ENCODE measurements at regions not wholly inside any gene's neighbourhood (a gene's known extent, or its start where the extent isn't known, plus 50 kb on each side); places are given as distances from the start of the nearest gene placed in this dataset.

GRCh38 chr5:130287438-130287837 lies 383.2 kb downstream of the CHSY3 start:
- Mint-ChIP-seq H3K36me3 (no peaks in the 10 kb centered on the region), H3K9me3 (no peaks in the 10 kb centered on the region), H3K4me3 (no peak overlapping the region), H3K4me1 (ENCODE audit: low read depth) (no peaks in the 10 kb centered on the region), H3K27me3 (no peaks in the 10 kb centered on the region), H3K27ac (no peak overlapping the region)
- CTCF ChIA-PET = no interaction called here
- no peak for DNase-seq
- intact Hi-C loops (cut with micrococcal nuclease) = no loop called here
- POLR2A ChIA-PET = no interaction called here

GRCh38 chr5:130286971-130287370 lies 382.7 kb downstream of the CHSY3 start:
- CTCF ChIA-PET = no interaction called here
- H3K36me3 Mint-ChIP-seq = no peaks in the 10 kb centered on the region
- H3K4me1 Mint-ChIP-seq (ENCODE audit: low read depth) = no peaks in the 10 kb centered on the region
- H3K4me3 Mint-ChIP-seq = no peak overlapping the region
- POLR2A ChIA-PET = no interaction called here
- no peaks in the 10 kb centered on the region for H3K27me3 Mint-ChIP-seq
- no peak for DNase-seq
- no peaks in the 10 kb centered on the region for H3K9me3 Mint-ChIP-seq
- intact Hi-C loops (cut with micrococcal nuclease) = no loop called here
- no peak overlapping the region for H3K27ac Mint-ChIP-seq

- intact Hi-C loops (cut with micrococcal nuclease) = no loop called here
- H3K4me3 Mint-ChIP-seq = no peak overlapping the region
- H3K4me1 Mint-ChIP-seq (ENCODE audit: low read depth) = no peaks in the 10 kb centered on the region
- no peaks in the 10 kb centered on the region for H3K27me3 Mint-ChIP-seq
- no peak for DNase-seq
- no peaks in the 10 kb centered on the region for H3K36me3 Mint-ChIP-seq
- POLR2A ChIA-PET = no interaction called here
- H3K9me3 Mint-ChIP-seq = no peaks in the 10 kb centered on the region
- no peak overlapping the region for H3K27ac Mint-ChIP-seq
- CTCF ChIA-PET = no interaction called here
These were observed 377.8 kb downstream of the CHSY3 start for GRCh38 chr5:130282049-130282448.

GRCh38 chr5:130280528-130281217 lies 376.4 kb downstream of the CHSY3 start:
- POLR2A ChIA-PET = no interaction called here
- no peaks in the 10 kb centered on the region for H3K9me3 Mint-ChIP-seq

GRCh38 chr5:130279386-130279785 lies 375.1 kb downstream of the CHSY3 start:
- H3K36me3 Mint-ChIP-seq = no peaks in the 10 kb centered on the region
- H3K27me3 Mint-ChIP-seq = no peaks in the 10 kb centered on the region
- H3K9me3 Mint-ChIP-seq = no peaks in the 10 kb centered on the region
- no peak overlapping the region for H3K4me3 Mint-ChIP-seq
- ChIA-PET CTCF (no interaction called here), POLR2A (no interaction called here)
- no peaks in the 10 kb centered on the region for H3K4me1 Mint-ChIP-seq (ENCODE audit: low read depth)
- no peak overlapping the region for H3K27ac Mint-ChIP-seq
- intact Hi-C loops (cut with micrococcal nuclease) = no loop called here
- DNase-seq = no peak

More at GRCh38 chr5:130280528-130281217, 376.4 kb downstream of the CHSY3 start:
- DNase-seq = no peak
- Mint-ChIP-seq H3K27ac (no peak overlapping the region), H3K4me1 (ENCODE audit: low read depth) (no peaks in the 10 kb centered on the region), H3K27me3 (no peaks in the 10 kb centered on the region), H3K36me3 (no peaks in the 10 kb centered on the region), H3K4me3 (no peak overlapping the region)
- intact Hi-C loops (cut with micrococcal nuclease) = no loop called here
- CTCF ChIA-PET = no interaction called here

GRCh38 chr5:130278136-130278535 lies 373.9 kb downstream of the CHSY3 start:
- no peak overlapping the region for H3K27ac Mint-ChIP-seq
- no peaks in the 10 kb centered on the region for H3K27me3 Mint-ChIP-seq
- H3K9me3 Mint-ChIP-seq = no peaks in the 10 kb centered on the region
- ChIA-PET CTCF (no interaction called here), POLR2A (no interaction called here)
- no peaks in the 10 kb centered on the region for H3K36me3 Mint-ChIP-seq
- H3K4me1 Mint-ChIP-seq (ENCODE audit: low read depth) = no peaks in the 10 kb centered on the region
- H3K4me3 Mint-ChIP-seq = no peak overlapping the region
- intact Hi-C loops (cut with micrococcal nuclease) = no loop called here
- DNase-seq = no peak

- Mint-ChIP-seq H3K36me3 (no peaks in the 10 kb centered on the region), H3K27me3 (no peaks in the 10 kb centered on the region), H3K4me1 (ENCODE audit: low read depth) (no peaks in the 10 kb centered on the region), H3K4me3 (no peak overlapping the region), H3K9me3 (no peaks in the 10 kb centered on the region), H3K27ac (no peak overlapping the region)
- intact Hi-C loops (cut with micrococcal nuclease) = no loop called here
- POLR2A ChIA-PET = no interaction called here
- no peak for DNase-seq
- CTCF ChIA-PET = no interaction called here
These were observed 373.3 kb downstream of the CHSY3 start for GRCh38 chr5:130277522-130277921.

GRCh38 chr5:130277002-130277401 lies 372.7 kb downstream of the CHSY3 start:
- H3K36me3 Mint-ChIP-seq = no peaks in the 10 kb centered on the region
- ChIA-PET POLR2A (no interaction called here), CTCF (no interaction called here)
- no peaks in the 10 kb centered on the region for H3K4me1 Mint-ChIP-seq (ENCODE audit: low read depth)
- no peaks in the 10 kb centered on the region for H3K9me3 Mint-ChIP-seq
- H3K27ac Mint-ChIP-seq = no peak overlapping the region
- no peaks in the 10 kb centered on the region for H3K27me3 Mint-ChIP-seq
- no peak for DNase-seq
- intact Hi-C loops (cut with micrococcal nuclease) = no loop called here
- H3K4me3 Mint-ChIP-seq = no peak overlapping the region

GRCh38 chr5:130272837-130273236 lies 368.6 kb downstream of the CHSY3 start:
- intact Hi-C loops (cut with micrococcal nuclease) = no loop called here
- CTCF ChIA-PET = no interaction called here
- H3K27me3 Mint-ChIP-seq = peaks cover 4% of the 10 kb centered on the region
- no peaks in the 10 kb centered on the region for H3K4me1 Mint-ChIP-seq (ENCODE audit: low read depth)
- H3K9me3 Mint-ChIP-seq = no peaks in the 10 kb centered on the region
- no peak overlapping the region for H3K27ac Mint-ChIP-seq
- DNase-seq = no peak
- H3K4me3 Mint-ChIP-seq = no peak overlapping the region
- POLR2A ChIA-PET = no interaction called here
- H3K36me3 Mint-ChIP-seq = no peaks in the 10 kb centered on the region

- CTCF ChIA-PET = no interaction called here
- no peaks in the 10 kb centered on the region for H3K4me1 Mint-ChIP-seq (ENCODE audit: low read depth)
- H3K9me3 Mint-ChIP-seq = no peaks in the 10 kb centered on the region
- no peaks in the 10 kb centered on the region for H3K36me3 Mint-ChIP-seq
- intact Hi-C loops (cut with micrococcal nuclease) = no loop called here
- POLR2A ChIA-PET = no interaction called here
- no peak for DNase-seq
- H3K27ac Mint-ChIP-seq = no peak overlapping the region
- peaks cover 4% of the 10 kb centered on the region for H3K27me3 Mint-ChIP-seq
- H3K4me3 Mint-ChIP-seq = no peak overlapping the region
These were observed 366.5 kb downstream of the CHSY3 start for GRCh38 chr5:130270786-130271185.

- intact Hi-C loops (cut with micrococcal nuclease) = no loop called here
- H3K4me1 Mint-ChIP-seq (ENCODE audit: low read depth) = no peaks in the 10 kb centered on the region
- CTCF ChIA-PET = no interaction called here
- no peak for DNase-seq
- H3K36me3 Mint-ChIP-seq = no peaks in the 10 kb centered on the region
- no peak overlapping the region for H3K4me3 Mint-ChIP-seq
- POLR2A ChIA-PET = no interaction called here
- no peak overlapping the region for H3K27ac Mint-ChIP-seq
- no peaks in the 10 kb centered on the region for H3K9me3 Mint-ChIP-seq
- H3K27me3 Mint-ChIP-seq = peaks cover 4% of the 10 kb centered on the region
These were observed 364.2 kb downstream of the CHSY3 start for GRCh38 chr5:130268489-130268888.

- no peak overlapping the region for H3K4me3 Mint-ChIP-seq
- peaks cover 4% of the 10 kb centered on the region for H3K27me3 Mint-ChIP-seq
- ChIA-PET CTCF (no interaction called here), POLR2A (no interaction called here)
- intact Hi-C loops (cut with micrococcal nuclease) = no loop called here
- no peaks in the 10 kb centered on the region for H3K4me1 Mint-ChIP-seq (ENCODE audit: low read depth)
- no peak overlapping the region for H3K27ac Mint-ChIP-seq
- no peaks in the 10 kb centered on the region for H3K9me3 Mint-ChIP-seq
- DNase-seq = no peak
- no peaks in the 10 kb centered on the region for H3K36me3 Mint-ChIP-seq
These were observed 363.7 kb downstream of the CHSY3 start for GRCh38 chr5:130267926-130268325.

GRCh38 chr5:130260481-130260880 lies 356.2 kb downstream of the CHSY3 start:
- Mint-ChIP-seq H3K27ac (no peak overlapping the region), H3K4me3 (no peak overlapping the region), H3K27me3 (no peaks in the 10 kb centered on the region), H3K9me3 (peaks cover 9% of the 10 kb centered on the region), H3K36me3 (no peaks in the 10 kb centered on the region), H3K4me1 (ENCODE audit: low read depth) (no peaks in the 10 kb centered on the region)
- ChIA-PET CTCF (no interaction called here), POLR2A (no interaction called here)
- no peak for DNase-seq
- intact Hi-C loops (cut with micrococcal nuclease) = no loop called here

- CTCF ChIA-PET = no interaction called here
- intact Hi-C loops (cut with micrococcal nuclease) = no loop called here
These were observed 347.7 kb downstream of the CHSY3 start for GRCh38 chr5:130251931-130252330.

More at GRCh38 chr5:130251931-130252330, 347.7 kb downstream of the CHSY3 start:
- no peak overlapping the region for H3K27ac Mint-ChIP-seq
- H3K36me3 Mint-ChIP-seq = no peaks in the 10 kb centered on the region
- H3K4me3 Mint-ChIP-seq = no peak overlapping the region
- peaks cover 11% of the 10 kb centered on the region for H3K9me3 Mint-ChIP-seq
- POLR2A ChIA-PET = no interaction called here
- DNase-seq = no peak
- H3K4me1 Mint-ChIP-seq (ENCODE audit: low read depth) = no peaks in the 10 kb centered on the region
- H3K27me3 Mint-ChIP-seq = no peaks in the 10 kb centered on the region

All from activated CD4-positive, alpha-beta memory T cell treated with anti-CD3 and anti-CD28 coated beads for 36 hours (primary cell).